ENCODE measurements at regions not wholly inside any gene's neighbourhood (a gene's known extent, or its start where the extent isn't known, plus 50 kb on each side); places are given as distances from the start of the nearest gene placed in this dataset.

GRCh38 chr15:55017635-55018034 is 179.1 kb downstream of the RSL24D1 start:
- no peak for DNase-seq

- DNase-seq: no peak
Measured at GRCh38 chr15:55016225-55016624, 180.5 kb downstream of the RSL24D1 start.

GRCh38 chr15:55015093-55015445 is 181.7 kb downstream of the RSL24D1 start:
- no peak for DNase-seq

- DNase-seq: no peak
Measured at GRCh38 chr15:55014391-55015092, 182.2 kb downstream of the RSL24D1 start.

GRCh38 chr15:55008421-55008820 is 188.3 kb downstream of the RSL24D1 start:
- no peak for DNase-seq

GRCh38 chr15:55007561-55007960 is 189.2 kb downstream of the RSL24D1 start:
- DNase-seq: no peak

- DNase-seq: no peak
Measured at GRCh38 chr15:55005679-55006078, 191.1 kb downstream of the RSL24D1 start.

GRCh38 chr15:55003965-55004873 is 192.5 kb downstream of the RSL24D1 start:
- no peak for DNase-seq

GRCh38 chr15:54998661-54999060 is 198.1 kb downstream of the RSL24D1 start:
- no peak for DNase-seq

GRCh38 chr15:54990793-54991192 is 205.9 kb downstream of the RSL24D1 start:
- DNase-seq: no peak

- no peak for DNase-seq
Measured at GRCh38 chr15:54987881-54988280, 208.9 kb downstream of the RSL24D1 start.

GRCh38 chr15:54979964-54980363 is 216.8 kb downstream of the RSL24D1 start:
- DNase-seq: peak; percentile 10 to 23

- no peak for DNase-seq
Measured at GRCh38 chr15:54962637-54963036, 234.1 kb downstream of the RSL24D1 start.

GRCh38 chr15:54960266-54960665 is 236.5 kb downstream of the RSL24D1 start:
- no peak for DNase-seq

GRCh38 chr15:54941417-54941816 is 255.3 kb downstream of the RSL24D1 start:
- no peak for DNase-seq

- no peak for DNase-seq
Measured at GRCh38 chr15:54917312-54917711, 279.4 kb downstream of the RSL24D1 start.

- no peak for DNase-seq
Measured at GRCh38 chr15:54915380-54915779, 281.4 kb downstream of the RSL24D1 start.

- DNase-seq: no peak
Measured at GRCh38 chr15:54884312-54884711, 312.4 kb downstream of the RSL24D1 start.

GRCh38 chr15:54859982-54860381 is 336.8 kb downstream of the RSL24D1 start:
- DNase-seq: no peak

- no peak for DNase-seq
Measured at GRCh38 chr15:54854667-54855066, 342.1 kb downstream of the RSL24D1 start.

- DNase-seq: no peak
Measured at GRCh38 chr15:54850101-54850500, 346.6 kb downstream of the RSL24D1 start.

- no peak for DNase-seq
Measured at GRCh38 chr15:54843006-54843405, 353.7 kb downstream of the RSL24D1 start.

- no peak for DNase-seq
Measured at GRCh38 chr15:54841701-54842305, 354.9 kb downstream of the RSL24D1 start.

Measured in NCI-H526 (cell line).